Right lobe of liver (tissue), 6 donors: ENCODE measurements at regions not wholly inside any gene's neighbourhood (a gene's known extent, or its start where the extent isn't known, plus 50 kb on each side); places are given as distances from the start of the nearest gene placed in this dataset.

ENCODE experiments used
- ATAC-seq, 4 donors: fragments of 200-7000 bp; cut with Tn5 transposase; one replicate each; pipeline ENCODE4 v1.9.1; 2020; ENCODE audit warnings: mild to moderate bottlenecking in 4 of 4, moderate library complexity in 4 of 4
- DNase-seq, 3 donors: peaks; one replicate each; pipeline ENCODE4 v3.0.0-alpha.2; 2020
- H3K27ac ChIP-seq, 3 donors: fragments of 200-600 bp; one replicate each; pipeline ENCODE4 v1.8.0; 2022
- H3K27me3 ChIP-seq, 2 donors: fragments of 200-600 bp; one replicate each; pipeline ENCODE4 v1.8.0; 2022
- H3K36me3 ChIP-seq, 4 donors: fragments of 200-600 bp; sonication (generic) in 1 of 4; one replicate each; pipeline versions ENCODE4 v1.5.1 to v1.8.0; 2017 to 2022; ENCODE audit warnings: control low read depth in 1 of 4
- H3K4me1 ChIP-seq, 4 donors: fragments of 200-600 bp; sonication (generic) in 1 of 4; one replicate each; pipeline versions ENCODE4 v1.5.1 to v1.8.0; 2017 to 2022; ENCODE audit warnings: control low read depth in 1 of 4
- H3K4me3 ChIP-seq, 3 donors: fragments of 200-600 bp; one replicate each; pipeline ENCODE4 v1.8.0; 2022
- H3K9me3 ChIP-seq, 4 donors: fragments of 200-600 bp; sonication (generic) in 1 of 4; one replicate each; pipeline versions ENCODE4 v1.5.1 to v1.8.0; 2017 to 2022; ENCODE audit warnings: control low read depth in 1 of 4
- CTCF ChIP-seq, 4 donors: fragments of 200-600 bp in 3 of 4; fragments of 450-650 bp in 1 of 4; IDR thresholded peaks; one replicate each; pipeline versions ENCODE4 v1.5.1 to v1.8.0; 2016 to 2022; ENCODE audit warnings: antibody characterized with exemption in 4 of 4, mild to moderate bottlenecking in 2 of 4
- POLR2A ChIP-seq: fragments of 450-650 bp; IDR thresholded peaks from one replicate; pipeline ENCODE4 v1.6.1; 2017; ENCODE audit warnings: antibody characterized with exemption, mild to moderate bottlenecking
- WGBS: methylation state at CpG from one replicate; pipeline ENCODE4 v1.1.6; 2018; ENCODE audit warnings: low coverage, low lambda C conversion rate; ENCODE audit not compliant: insufficient coverage; ENCODE audit errors: missing lambda C conversion rate; 5-methylcytosine and 5-hydroxymethylcytosine counted together
- intact Hi-C, 2 donors: fragments of 100-400 bp; cut with DNase I; formaldehyde crosslinking; loops; one replicate each; pipeline versions ENCODE4 v1.11.2 to v1.14.1; 2022
- donor health status: DM: no; HTN: yes; CAD: no.
- donor health status: DM: no; HTN: no; CAD: no.
- donor health status: DM: no; HTN: no; CAD: no.
- donor health status: DM: no; HTN: yes; CAD: no.
- donor health status: DM: no; HTN: yes; CAD: no.

GRCh38 chr2:120947327-120947726 is 211.7 kb downstream of the GLI2 start:
- ATAC-seq (no peak), DNase-seq (no peak)
- 50% methylated on average over 1 of the region's 5 CpGs for WGBS
- H3K27ac ChIP-seq = no peak overlapping the region
- H3K36me3 ChIP-seq = no peaks in the 10 kb centered on the region
- no peak overlapping the region for H3K4me3 ChIP-seq
- intact Hi-C loops = no loop called here
- TF ChIP-seq CTCF (IDR thresholded peaks at IDR 0.05) = no peak
- TF ChIP-seq POLR2A = no peak
- no peaks in the 10 kb centered on the region for H3K4me1 ChIP-seq
- H3K9me3 ChIP-seq = no peaks in the 10 kb centered on the region
- no peaks in the 10 kb centered on the region for H3K27me3 ChIP-seq

DNA sequence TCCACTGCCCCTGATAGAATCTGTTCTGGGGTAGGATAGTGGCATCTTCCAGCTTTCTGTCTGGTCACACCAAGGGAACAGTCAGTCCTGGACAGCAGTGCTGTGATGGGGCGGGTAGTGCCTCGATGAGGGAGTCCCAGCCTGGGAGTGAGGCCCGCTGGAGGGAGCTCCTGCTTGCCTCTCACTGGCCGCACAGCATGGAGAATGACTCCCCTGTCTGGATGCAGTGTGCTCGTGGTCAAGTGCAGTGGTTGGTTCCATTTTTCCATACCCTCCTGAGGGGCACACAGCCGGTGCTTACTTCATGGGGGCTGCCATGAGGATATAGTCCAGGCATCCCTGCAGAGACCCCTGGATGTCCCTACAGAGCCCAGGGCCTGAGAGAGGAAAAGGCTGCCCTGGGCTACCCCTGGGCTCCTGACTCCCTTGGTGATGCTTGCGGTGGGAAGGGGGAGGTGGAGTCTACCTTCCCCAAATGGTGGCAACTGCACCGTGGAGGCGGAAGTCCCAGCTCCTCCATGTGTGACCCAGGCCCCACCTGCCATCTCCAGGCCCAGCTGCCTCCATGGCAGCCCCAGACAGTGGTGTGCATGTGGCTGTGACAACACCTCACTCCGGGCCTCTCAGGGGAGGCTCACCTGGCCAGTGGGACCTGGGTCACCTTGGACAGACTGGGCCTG is 212.5 kb downstream of the GLI2 start:
- Histone ChIP-seq H3K36me3 (no peaks in the 10 kb centered on the region), H3K27me3 (no peaks in the 10 kb centered on the region), H3K4me3 (no peak overlapping the region), H3K9me3 (no peaks in the 10 kb centered on the region), H3K4me1 (no peaks in the 10 kb centered on the region), H3K27ac (no peak overlapping the region)
- DNase-seq (no peak), ATAC-seq (no peak)
- no peak for TF ChIP-seq CTCF (IDR thresholded peaks at IDR 0.05)
- no peak for TF ChIP-seq POLR2A
- WGBS = 40% methylated on average over 1 of the region's 10 CpGs
- intact Hi-C loops = no loop called here

- intact Hi-C loops = no loop called here
- Histone ChIP-seq H3K4me1 (no peaks in the 10 kb centered on the region), H3K9me3 (no peaks in the 10 kb centered on the region), H3K4me3 (no peak overlapping the region), H3K27ac (no peak overlapping the region), H3K27me3 (no peaks in the 10 kb centered on the region), H3K36me3 (no peaks in the 10 kb centered on the region)
- DNase-seq = no peak
- TF ChIP-seq CTCF (IDR thresholded peaks at IDR 0.05) (no peak), POLR2A (no peak)
- WGBS = 44% methylated on average over 2 of the region's 8 CpGs
- ATAC-seq = no peak
Observed at GRCh38 chr2:120948662-120949011, 213.0 kb downstream of the GLI2 start.

- DNase-seq (no peak), ATAC-seq (peak in 3 of 4 donors; percentile 16 to 28 (median 28))
- intact Hi-C loops = no loop called here
- Histone ChIP-seq H3K4me1 (no peaks in the 10 kb centered on the region), H3K4me3 (no peak overlapping the region), H3K36me3 (no peaks in the 10 kb centered on the region), H3K27ac (no peak overlapping the region), H3K27me3 (no peaks in the 10 kb centered on the region), H3K9me3 (no peaks in the 10 kb centered on the region)
- WGBS = 57% methylated on average over 4 of the region's 12 CpGs
- peak in 1 of 4 donors; percentile 20 for TF ChIP-seq CTCF (IDR thresholded peaks at IDR 0.05)
- no peak for TF ChIP-seq POLR2A
Observed at GRCh38 chr2:120949027-120949956, 213.6 kb downstream of the GLI2 start.
